AG04450 (cell line): ENCODE measurements at regions not wholly inside any gene's neighbourhood (a gene's known extent, or its start where the extent isn't known, plus 50 kb on each side); places are given as distances from the start of the nearest gene placed in this dataset.

Experiments used
- CTCF ChIA-PET: fragments of 300-600, 350-600 bp; formaldehyde crosslinking; extraction: SDS; loops from one replicate; lab custom pipeline; 2022; ENCODE audit warnings: antibody characterized with exemption, inconsistent platforms; lab: Charles Lee
- POLR2A ChIA-PET: fragments of 350-600 bp; formaldehyde crosslinking; extraction: SDS; loops from one replicate; lab custom pipeline; 2021; ENCODE audit warnings: antibody characterized with exemption, inconsistent platforms; lab: Yijun Ruan, JAX
- DNase-seq: peaks from one replicate; pipeline ENCODE4 v3.0.0-alpha.2; 2011; ENCODE audit warnings: low read depth, low spot score
- H3K27ac ChIP-seq: one replicate; pipeline ENCODE4 v1.5.1; 2012; ENCODE audit warnings: low read depth, low read length, control low read depth
- H3K27me3 ChIP-seq: one replicate; pipeline ENCODE4 v1.6.0; 2012; ENCODE audit warnings: low read length; ENCODE audit not compliant: control insufficient read depth, insufficient read depth
- H3K4me3 ChIP-seq: 2 replicates; pipeline ENCODE4 v1.5.1; 2011; ENCODE audit warnings: mild to moderate bottlenecking, low read depth, low read length, control low read depth
- H3K9me3 ChIP-seq: 2 replicates; pipeline ENCODE4 v1.5.1; 2012; ENCODE audit warnings: low read length; ENCODE audit not compliant: control insufficient read depth, insufficient read depth
- CTCF ChIP-seq: IDR thresholded peaks from 2 replicates; pipeline ENCODE4 v1.5.1; 2011; ENCODE audit warnings: low read depth, low read length, control low read depth, inconsistent platforms

GRCh38 chr4:54152846-54153600, 53.1 kb downstream of the GSX2 start:
- peak; percentile 24 for DNase-seq
- H3K27me3 ChIP-seq: no peaks in the 10 kb centered on the region
- H3K4me3 ChIP-seq: no peak overlapping the region
- no peak overlapping the region for H3K27ac ChIP-seq
- ChIA-PET CTCF (no interaction called here), POLR2A (no interaction called here)
- TF ChIP-seq CTCF: no peak
- peaks cover 11% of the 10 kb centered on the region for H3K9me3 ChIP-seq

DNA sequence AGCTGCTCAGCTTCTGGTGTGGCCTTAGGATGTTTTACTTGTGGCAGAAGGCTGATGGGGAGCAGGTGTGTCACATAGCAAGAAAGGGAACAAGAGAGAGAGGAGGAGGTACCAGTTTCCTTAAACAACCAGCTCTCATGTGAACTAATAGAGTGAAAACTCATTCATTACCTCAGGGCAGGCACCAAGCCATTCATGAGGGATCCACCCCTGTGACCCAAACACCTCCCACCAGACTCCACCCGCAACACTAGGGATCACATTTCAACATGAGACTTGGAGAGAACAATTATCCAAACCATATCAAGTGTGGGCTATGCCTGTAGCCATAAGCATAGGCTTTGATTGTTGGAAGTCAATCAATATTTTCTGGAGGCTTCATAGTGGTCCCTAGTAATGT, 56.0 kb downstream of the GSX2 start:
- TF ChIP-seq CTCF: no peak
- Histone ChIP-seq H3K27me3 (no peaks in the 10 kb centered on the region), H3K27ac (no peak overlapping the region), H3K9me3 (peaks cover 2% of the 10 kb centered on the region; the same call in 1 of the 2 replicates), H3K4me3 (no peak overlapping the region)
- ChIA-PET POLR2A (no interaction called here), CTCF (no interaction called here)
- DNase-seq: no peak

DNA sequence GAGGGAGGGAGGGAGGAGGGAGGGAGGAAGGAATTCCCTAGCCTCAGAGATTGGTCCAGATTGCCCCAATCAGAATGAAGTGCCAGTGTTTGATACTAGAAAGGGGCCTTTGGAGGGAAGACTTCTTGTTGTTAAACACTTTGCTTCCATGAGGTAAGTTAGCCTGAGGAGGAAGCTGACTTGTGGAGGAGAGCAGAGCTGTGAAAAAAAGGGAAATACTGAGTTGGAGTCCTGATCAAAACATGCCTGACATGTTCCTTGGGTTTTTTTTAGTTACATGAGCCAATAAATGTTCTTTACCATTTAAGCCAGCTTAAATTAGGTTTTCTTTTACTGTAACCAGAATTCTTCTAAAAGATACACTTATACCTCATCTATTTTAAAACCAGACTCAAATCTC, 57.6 kb downstream of the GSX2 start:
- Histone ChIP-seq H3K27me3 (no peaks in the 10 kb centered on the region), H3K4me3 (no peak overlapping the region), H3K27ac (no peak overlapping the region), H3K9me3 (peaks cover 2% of the 10 kb centered on the region; the same call in 1 of the 2 replicates)
- POLR2A ChIA-PET: no interaction called here
- no peak for TF ChIP-seq CTCF
- CTCF ChIA-PET: no interaction called here
- DNase-seq: no peak

DNA sequence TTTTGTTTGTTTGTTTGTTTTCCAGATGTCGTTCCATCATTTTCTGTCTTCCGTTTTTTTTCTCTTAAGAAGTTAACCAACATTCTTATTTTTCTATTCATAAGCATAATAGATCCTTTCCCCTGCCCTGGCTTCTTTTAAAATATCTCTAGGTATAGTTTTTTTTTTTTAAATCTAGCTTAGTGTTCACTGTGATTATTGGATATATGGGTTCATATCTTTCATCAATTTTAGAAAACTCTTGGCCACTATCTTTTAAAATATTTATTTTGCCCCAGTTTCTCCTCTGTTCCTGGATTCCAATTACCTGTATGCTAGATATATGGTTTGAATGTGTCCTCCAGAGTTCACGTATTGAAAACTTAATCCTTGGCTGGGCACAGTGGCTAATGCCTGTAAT, 59.6 kb downstream of the GSX2 start:
- Histone ChIP-seq H3K27ac (no peak overlapping the region), H3K4me3 (no peak overlapping the region), H3K27me3 (no peaks in the 10 kb centered on the region), H3K9me3 (peaks cover 2% of the 10 kb centered on the region; the same call in 1 of the 2 replicates)
- ChIA-PET CTCF (no interaction called here), POLR2A (no interaction called here)
- DNase-seq: no peak
- no peak for TF ChIP-seq CTCF

GRCh38 chr4:54165011-54165410, 64.1 kb upstream of the PDGFRA start:
- peak overlapping the region; percentile 41 for H3K27ac ChIP-seq
- no peak overlapping the region for H3K4me3 ChIP-seq
- POLR2A ChIA-PET: interaction anchor here (0.8 kb wide), 1 partner anchor 94 kb away, joined by 3 read pairs; no protein-coding TSS in a partner anchor
- CTCF ChIA-PET: no interaction called here
- no peak for TF ChIP-seq CTCF
- no peaks in the 10 kb centered on the region for H3K9me3 ChIP-seq
- H3K27me3 ChIP-seq: no peaks in the 10 kb centered on the region
- DNase-seq: no peak
